ENCODE measurements at regions not wholly inside any gene's neighbourhood (a gene's known extent, or its start where the extent isn't known, plus 50 kb on each side); places are given as distances from the start of the nearest gene placed in this dataset.

- no peak overlapping the region for H3K4me3 Mint-ChIP-seq (ENCODE audit: low read depth)
- peaks cover 1% of the 10 kb centered on the region for H3K4me1 Mint-ChIP-seq (ENCODE audit: low read depth)
- DNase-seq (ENCODE audit: low spot score, unreplicated experiment) = no peak
- H3K9me3 Mint-ChIP-seq (ENCODE audit: low read depth) = peaks cover 4% of the 10 kb centered on the region
- no peak overlapping the region for H3K27ac Mint-ChIP-seq
- H3K36me3 Mint-ChIP-seq (ENCODE audit: insufficient read depth) = no peaks in the 10 kb centered on the region
- no peaks in the 10 kb centered on the region for H3K27me3 Mint-ChIP-seq
- TF ChIP-seq CTCF (IDR thresholded peaks at IDR 0.05; ENCODE audit: unreplicated experiment) = no peak
Observed at GRCh38 chr18:60162388-60162787, 210.2 kb downstream of the MC4R start.

- Mint-ChIP-seq H3K36me3 (ENCODE audit: insufficient read depth) (no peaks in the 10 kb centered on the region), H3K27ac (no peak overlapping the region), H3K4me1 (ENCODE audit: low read depth) (peaks cover 1% of the 10 kb centered on the region), H3K9me3 (ENCODE audit: low read depth) (peaks cover 3% of the 10 kb centered on the region), H3K27me3 (no peaks in the 10 kb centered on the region), H3K4me3 (ENCODE audit: low read depth) (no peak overlapping the region)
- no peak for TF ChIP-seq CTCF (IDR thresholded peaks at IDR 0.05; ENCODE audit: unreplicated experiment)
- no peak for DNase-seq (ENCODE audit: low spot score, unreplicated experiment)
Observed at GRCh38 chr18:60157810-60158209, 214.8 kb downstream of the MC4R start.

DNA sequence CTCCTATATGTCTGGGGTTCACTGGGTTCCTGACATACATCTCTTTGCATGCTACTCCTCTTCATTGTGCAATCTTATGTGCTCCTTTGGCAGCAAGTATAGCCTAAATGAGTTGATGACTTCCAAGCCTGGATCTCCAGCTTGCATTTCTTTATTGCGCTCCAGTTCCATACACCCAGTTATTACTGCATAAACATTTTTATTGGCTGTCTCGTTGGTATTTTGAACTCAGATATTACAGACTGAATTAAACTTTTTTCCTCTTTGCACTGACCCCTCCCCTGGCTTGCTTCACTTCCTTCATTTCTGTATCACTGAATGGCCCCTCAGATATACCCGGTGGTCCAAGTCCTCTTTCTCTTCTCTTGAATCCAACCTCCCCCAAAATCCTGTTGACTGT lies 219.2 kb downstream of the MC4R start:
- peaks cover 2% of the 10 kb centered on the region for H3K4me1 Mint-ChIP-seq (ENCODE audit: low read depth)
- DNase-seq (ENCODE audit: low spot score, unreplicated experiment) = no peak
- H3K27me3 Mint-ChIP-seq = no peaks in the 10 kb centered on the region
- no peak for TF ChIP-seq CTCF (IDR thresholded peaks at IDR 0.05; ENCODE audit: unreplicated experiment)
- H3K9me3 Mint-ChIP-seq (ENCODE audit: low read depth) = peaks cover 3% of the 10 kb centered on the region
- H3K36me3 Mint-ChIP-seq (ENCODE audit: insufficient read depth) = no peaks in the 10 kb centered on the region
- no peak overlapping the region for H3K4me3 Mint-ChIP-seq (ENCODE audit: low read depth)
- H3K27ac Mint-ChIP-seq = no peak overlapping the region

GRCh38 chr18:60149316-60149715 lies 223.3 kb downstream of the MC4R start:
- no peak for DNase-seq (ENCODE audit: low spot score, unreplicated experiment)
- H3K9me3 Mint-ChIP-seq (ENCODE audit: low read depth) = no peaks in the 10 kb centered on the region
- H3K4me3 Mint-ChIP-seq (ENCODE audit: low read depth) = no peak overlapping the region
- no peaks in the 10 kb centered on the region for H3K36me3 Mint-ChIP-seq (ENCODE audit: insufficient read depth)
- no peak overlapping the region for H3K27ac Mint-ChIP-seq
- H3K27me3 Mint-ChIP-seq = no peaks in the 10 kb centered on the region
- peaks cover 2% of the 10 kb centered on the region for H3K4me1 Mint-ChIP-seq (ENCODE audit: low read depth)
- TF ChIP-seq CTCF (IDR thresholded peaks at IDR 0.05; ENCODE audit: unreplicated experiment) = no peak

- no peak overlapping the region for H3K4me3 Mint-ChIP-seq (ENCODE audit: low read depth)
Observed at GRCh38 chr18:60147323-60147722, 225.3 kb downstream of the MC4R start.

More at GRCh38 chr18:60147323-60147722, 225.3 kb downstream of the MC4R start:
- H3K4me1 Mint-ChIP-seq (ENCODE audit: low read depth) = peaks cover 2% of the 10 kb centered on the region
- DNase-seq (ENCODE audit: low spot score, unreplicated experiment) = no peak
- no peaks in the 10 kb centered on the region for H3K27me3 Mint-ChIP-seq
- no peak overlapping the region for H3K27ac Mint-ChIP-seq
- TF ChIP-seq CTCF (IDR thresholded peaks at IDR 0.05; ENCODE audit: unreplicated experiment) = no peak
- H3K9me3 Mint-ChIP-seq (ENCODE audit: low read depth) = no peaks in the 10 kb centered on the region
- H3K36me3 Mint-ChIP-seq (ENCODE audit: insufficient read depth) = no peaks in the 10 kb centered on the region

Data from progenitor cell of endocrine pancreas (in vitro differentiated cells).